Keratinocyte (primary cell): ENCODE measurements at regions not wholly inside any gene's neighbourhood (a gene's known extent, or its start where the extent isn't known, plus 50 kb on each side); places are given as distances from the start of the nearest gene placed in this dataset.
A peak's percentile ranks its signal among the peaks of the same experiment; 100 is the strongest.

Experiments used
- DNase-seq: peaks from one replicate; pipeline ENCODE4 v3.0.0-alpha.2; 2011; ENCODE audit warnings: low read depth, missing footprints, low spot score
- FAIRE-seq: peaks from 2 replicates; lab custom pipeline; 2011; peaks lifted over from hg19 to GRCh38; lab: Jason Lieb, UNC
- H2AFZ ChIP-seq: 2 replicates; pipeline ENCODE4 v1.6.0; 2012; ENCODE audit warnings: low read length, control low read depth, inconsistent platforms; ENCODE audit not compliant: control insufficient read depth
- H3K27ac ChIP-seq: 2 replicates; pipeline ENCODE4 v1.5.1; 2011; ENCODE audit warnings: low read length; ENCODE audit not compliant: control insufficient read depth, insufficient read depth
- H3K27me3 ChIP-seq: 3 replicates; pipeline ENCODE4 v1.6.0; 2011; ENCODE audit warnings: low read length; ENCODE audit not compliant: control insufficient read depth, insufficient read depth; ENCODE audit errors: extremely low read depth
- H3K36me3 ChIP-seq, 2 experiments: 2 replicates in 1 of 2; 3 replicates in 1 of 2; pipeline ENCODE4 v1.5.1; 2011; ENCODE audit warnings: low read length in 2 of 2, mild to moderate bottlenecking in 1 of 2; ENCODE audit not compliant: control insufficient read depth in 2 of 2, insufficient read depth in 2 of 2; ENCODE audit errors: extremely low read depth in 1 of 2
- H3K4me1 ChIP-seq: 3 replicates; pipeline ENCODE4 v1.5.1; 2011; ENCODE audit warnings: low read length; ENCODE audit not compliant: control insufficient read depth, insufficient read depth; ENCODE audit errors: extremely low read depth
- H3K4me2 ChIP-seq: 3 replicates; pipeline ENCODE4 v1.6.0; 2011; ENCODE audit warnings: low read depth, low read length; ENCODE audit not compliant: control insufficient read depth, insufficient read depth; ENCODE audit errors: extremely low read depth
- H3K4me3 ChIP-seq, 3 experiments: fragments of 200-600 bp in 1 of 3; sonication (generic) in 1 of 3; 2 replicates in 2 of 3; 3 replicates in 1 of 3; pipeline ENCODE4 v1.5.1; 2011 to 2016; ENCODE audit warnings: low read length in 3 of 3, mild to moderate bottlenecking in 3 of 3, control low read depth in 2 of 3, inconsistent platforms in 1 of 3, low read depth in 1 of 3, mixed read lengths in 1 of 3, mixed run types in 1 of 3, moderate library complexity in 1 of 3; ENCODE audit not compliant: control insufficient read depth in 2 of 3, insufficient read depth in 2 of 3; ENCODE audit errors: extremely low read depth in 1 of 3
- H3K79me2 ChIP-seq: 2 replicates; pipeline ENCODE4 v1.6.0; 2012; ENCODE audit warnings: low read length; ENCODE audit not compliant: control insufficient read depth, insufficient read depth
- H3K9ac ChIP-seq: 3 replicates; pipeline ENCODE4 v1.6.0; 2011; ENCODE audit warnings: low read length; ENCODE audit not compliant: control insufficient read depth, insufficient read depth; ENCODE audit errors: extremely low read depth
- H3K9me1 ChIP-seq: 3 replicates; pipeline ENCODE4 v1.6.0; 2011; ENCODE audit warnings: low read length; ENCODE audit not compliant: control insufficient read depth, insufficient read depth; ENCODE audit errors: extremely low read depth
- H3K9me3 ChIP-seq: 2 replicates; pipeline ENCODE4 v1.5.1; 2012; ENCODE audit warnings: low read depth, low read length; ENCODE audit not compliant: control insufficient read depth
- H4K20me1 ChIP-seq: 3 replicates; pipeline ENCODE4 v1.6.0; 2011; ENCODE audit warnings: low read length; ENCODE audit not compliant: control insufficient read depth, insufficient read depth; ENCODE audit errors: extremely low read depth
- CTCF ChIP-seq, 3 experiments: IDR thresholded peaks in 1 of 3; conservative IDR thresholded peaks in 1 of 3; optimal IDR thresholded peaks in 1 of 3; 2 replicates in 2 of 3; 3 replicates in 1 of 3; pipeline versions ENCODE3 to v1.5.1; 2011; ENCODE audit warnings: low read length in 3 of 3, mild to moderate bottlenecking in 3 of 3, moderate library complexity in 2 of 3, control low read depth in 1 of 3, inconsistent platforms in 1 of 3; ENCODE audit not compliant: insufficient read depth in 2 of 3; ENCODE audit errors: extremely low read depth in 1 of 3
- EZH2 ChIP-seq: IDR thresholded peaks from one replicate; pipeline ENCODE4 v1.6.1; 2012; ENCODE audit warnings: inconsistent platforms, mild to moderate bottlenecking, low read length, moderate library complexity
- dilution Hi-C: fragments of 300-500 bp; cut with MboI; formaldehyde crosslinking; loops from one replicate; pipeline ENCODE4 v1.7.0; 2020; ENCODE audit warnings: low sequenced_read_pairs; ENCODE audit not compliant: extremely low pct_ligation_motif_present

GRCh38 chr10:29731760-29732159, 97.0 kb upstream of the SVIL start:
- Histone ChIP-seq H3K9ac (no peak overlapping the region), H3K27me3 (no peaks in the 10 kb centered on the region), H3K9me1 (no peaks in the 10 kb centered on the region), H3K27ac (no peak overlapping the region), H3K9me3 (no peaks in the 10 kb centered on the region), H2AFZ (no peak overlapping the region), H4K20me1 (peaks cover 3% of the 10 kb centered on the region), H3K4me3 (no peak overlapping the region), H3K4me1 (peaks cover 21% of the 10 kb centered on the region), H3K4me2 (peak overlapping the region; percentile 59), H3K79me2 (peaks cover 81% of the 10 kb centered on the region), H3K36me3 (peaks cover 0 to 6% of the 10 kb centered on the region in 2 experiments)
- DNase-seq (no peak), FAIRE-seq (peak; percentile 41)
- dilution Hi-C loops, result no loop called here
- TF ChIP-seq EZH2 (no peak), CTCF (optimal IDR thresholded peaks at IDR 0.05 in 1 of 3, IDR thresholded peaks at IDR 0.05 in 1 of 3, conservative IDR thresholded peaks at IDR 0.05 in 1 of 3; ENCODE audit: extremely low read depth in 1 of 3, insufficient read depth in 2 of 3, low read length in 3 of 3) (no peak)

GRCh38 chr10:29730969-29731368, 96.2 kb upstream of the SVIL start:
- peaks cover 0 to 6% of the 10 kb centered on the region in 2 experiments for H3K36me3 ChIP-seq
- no peaks in the 10 kb centered on the region for H3K9me3 ChIP-seq
- no peak for FAIRE-seq
- no peaks in the 10 kb centered on the region for H3K9me1 ChIP-seq
- peaks cover 87% of the 10 kb centered on the region for H3K79me2 ChIP-seq
- peaks cover 3% of the 10 kb centered on the region for H4K20me1 ChIP-seq
- H3K27me3 ChIP-seq, result no peaks in the 10 kb centered on the region
- H2AFZ ChIP-seq, result no peak overlapping the region
- DNase-seq, result no peak
- TF ChIP-seq CTCF (optimal IDR thresholded peaks at IDR 0.05 in 1 of 3, IDR thresholded peaks at IDR 0.05 in 1 of 3, conservative IDR thresholded peaks at IDR 0.05 in 1 of 3; ENCODE audit: extremely low read depth in 1 of 3, insufficient read depth in 2 of 3, low read length in 3 of 3), result no peak
- no peak for TF ChIP-seq EZH2
- dilution Hi-C loops, result no loop called here
- H3K4me2 ChIP-seq, result no peak overlapping the region
- H3K27ac ChIP-seq, result no peak overlapping the region
- no peak overlapping the region for H3K9ac ChIP-seq
- H3K4me1 ChIP-seq, result peaks cover 17% of the 10 kb centered on the region
- no peak overlapping the region for H3K4me3 ChIP-seq
